ENCODE measurements at regions not wholly inside any gene's neighbourhood (a gene's known extent, or its start where the extent isn't known, plus 50 kb on each side); places are given as distances from the start of the nearest gene placed in this dataset.

- Histone ChIP-seq H3K9me3 (ENCODE audit: severe bottlenecking) (no peaks in the 10 kb centered on the region), H3K27ac (ENCODE audit: poor library complexity, severe bottlenecking) (no peak overlapping the region), H3K4me1 (ENCODE audit: insufficient read depth, poor library complexity, severe bottlenecking) (no peaks in the 10 kb centered on the region), H3K4me3 (ENCODE audit: severe bottlenecking) (no peak overlapping the region), H3K27me3 (ENCODE audit: insufficient read depth, poor library complexity, severe bottlenecking) (no peaks in the 10 kb centered on the region), H3K36me3 (ENCODE audit: low read depth) (no peaks in the 10 kb centered on the region)
- DNase-seq (ENCODE audit: low spot score) (no peak), ATAC-seq (ENCODE audit: low read depth) (no peak)
- no peak for TF ChIP-seq CTCF (IDR thresholded peaks at IDR 0.05; ENCODE audit: poor library complexity, severe bottlenecking)
These were observed 303.6 kb downstream of the SAMD5 start for GRCh38 chr6:147811913-147812629.

- Histone ChIP-seq H3K4me3 (ENCODE audit: severe bottlenecking) (no peak overlapping the region), H3K27me3 (ENCODE audit: insufficient read depth, poor library complexity, severe bottlenecking) (no peaks in the 10 kb centered on the region), H3K27ac (ENCODE audit: poor library complexity, severe bottlenecking) (no peak overlapping the region), H3K4me1 (ENCODE audit: insufficient read depth, poor library complexity, severe bottlenecking) (no peaks in the 10 kb centered on the region), H3K36me3 (ENCODE audit: low read depth) (no peaks in the 10 kb centered on the region), H3K9me3 (ENCODE audit: severe bottlenecking) (no peaks in the 10 kb centered on the region)
- DNase-seq (ENCODE audit: low spot score): no peak
- no peak for ATAC-seq (ENCODE audit: low read depth)
- no peak for TF ChIP-seq CTCF (IDR thresholded peaks at IDR 0.05; ENCODE audit: poor library complexity, severe bottlenecking)
These were observed 308.7 kb downstream of the SAMD5 start for GRCh38 chr6:147817042-147817689.

- no peak for DNase-seq (ENCODE audit: low spot score)
- no peak for TF ChIP-seq CTCF (IDR thresholded peaks at IDR 0.05; ENCODE audit: poor library complexity, severe bottlenecking)
- Histone ChIP-seq H3K27me3 (ENCODE audit: insufficient read depth, poor library complexity, severe bottlenecking) (no peaks in the 10 kb centered on the region), H3K4me1 (ENCODE audit: insufficient read depth, poor library complexity, severe bottlenecking) (no peaks in the 10 kb centered on the region), H3K4me3 (ENCODE audit: severe bottlenecking) (no peak overlapping the region), H3K27ac (ENCODE audit: poor library complexity, severe bottlenecking) (no peak overlapping the region), H3K36me3 (ENCODE audit: low read depth) (no peaks in the 10 kb centered on the region), H3K9me3 (ENCODE audit: severe bottlenecking) (no peaks in the 10 kb centered on the region)
- no peak for ATAC-seq (ENCODE audit: low read depth)
These were observed 312.0 kb downstream of the SAMD5 start for GRCh38 chr6:147820520-147820919.

GRCh38 chr6:147821295-147821897 is 312.9 kb downstream of the SAMD5 start:
- Histone ChIP-seq H3K4me1 (ENCODE audit: insufficient read depth, poor library complexity, severe bottlenecking) (no peaks in the 10 kb centered on the region), H3K4me3 (ENCODE audit: severe bottlenecking) (no peak overlapping the region), H3K36me3 (ENCODE audit: low read depth) (no peaks in the 10 kb centered on the region), H3K27ac (ENCODE audit: poor library complexity, severe bottlenecking) (no peak overlapping the region), H3K27me3 (ENCODE audit: insufficient read depth, poor library complexity, severe bottlenecking) (no peaks in the 10 kb centered on the region), H3K9me3 (ENCODE audit: severe bottlenecking) (no peaks in the 10 kb centered on the region)
- TF ChIP-seq CTCF (IDR thresholded peaks at IDR 0.05; ENCODE audit: poor library complexity, severe bottlenecking): no peak
- ATAC-seq (ENCODE audit: low read depth): no peak
- DNase-seq (ENCODE audit: low spot score): no peak

Measured in RWPE2 (cell line).